Pancreas (tissue), 10 donors: ENCODE measurements at regions not wholly inside any gene's neighbourhood (a gene's known extent, or its start where the extent isn't known, plus 50 kb on each side); places are given as distances from the start of the nearest gene placed in this dataset.

ENCODE experiments used
- ATAC-seq, 4 donors: fragments of 200-7000 bp; cut with Tn5 transposase; one replicate each; pipeline versions ENCODE4 v1.8.0 to v1.9.1; 2020; ENCODE audit warnings: mild to moderate bottlenecking in 4 of 4, moderate library complexity in 4 of 4
- DNase-seq, 6 donors: peaks; one replicate each; pipeline ENCODE4 v3.0.0-alpha.2; 2020
- FAIRE-seq: peaks from 2 replicates; lab custom pipeline; 2012; peaks lifted over from hg19 to GRCh38; lab: Jason Lieb, UNC
- H3K27ac ChIP-seq, 4 donors: fragments of 200-600 bp; sonication (generic); 1 replicate in 3 of 4; 2 replicates in 1 of 4; pipeline versions ENCODE4 v1.5.0 to v1.8.0; 2020
- H3K27me3 ChIP-seq, 4 donors: fragments of 200-600 bp; one replicate each; pipeline ENCODE4 v1.8.0; 2021
- H3K36me3 ChIP-seq, 3 donors: fragments of 200-600 bp; sonication (generic) in 1 of 3; one replicate each; pipeline versions ENCODE4 v1.5.0 to v1.8.0; 2020 to 2021
- H3K4me1 ChIP-seq, 3 donors: fragments of 200-600 bp; one replicate each; pipeline ENCODE4 v1.8.0; 2021
- H3K4me3 ChIP-seq, 4 donors: fragments of 200-600 bp; sonication (generic) in 2 of 4; one replicate each; pipeline versions ENCODE4 v1.5.0 to v1.8.0; 2020 to 2021
- H3K9me3 ChIP-seq, 4 donors: fragments of 200-600 bp; one replicate each; pipeline ENCODE4 v1.8.0; 2021
- WGBS, 2 donors: extraction: QIAGEN DNeasy Blood & Tissue Kit; methylation state at CpG; one replicate each; pipeline ENCODE4 v1.1.7; 2013; 5-methylcytosine and 5-hydroxymethylcytosine counted together
- intact Hi-C, 3 donors: fragments of 100-400 bp; cut with DNase I; formaldehyde crosslinking; loops; one replicate each; pipeline versions ENCODE4 v1.11.1 to v1.14.2; 2022
- TF ChIP-seq, protein P1 (sequence below), 4 donors: fragments of 200-600 bp; sonication (generic) in 3 of 4; IDR thresholded peaks; one replicate each; pipeline versions ENCODE4 v1.5.0 to v1.8.0; 2021; ENCODE audit warnings: antibody characterized with exemption in 4 of 4
- donor health status: healthy with polysubstance abuse.
- donor health status: DM: no; HTN: no; CAD: no; lungs with moderate emphysema.
- donor health status: DM: no; HTN: no; CAD: no.
- donor health status: control.
- donor health status: control.
- donor health status: Bipolar disorder and iron deficiency.
- donor health status: DM: yes; HTN: yes; CAD: no.
- donor health status: DM: no; HTN: no; CAD: no.
- donor health status: DM: no; HTN: no; CAD: no.
- donor health status: DM: yes; HTN: yes; CAD: no.

DNA sequence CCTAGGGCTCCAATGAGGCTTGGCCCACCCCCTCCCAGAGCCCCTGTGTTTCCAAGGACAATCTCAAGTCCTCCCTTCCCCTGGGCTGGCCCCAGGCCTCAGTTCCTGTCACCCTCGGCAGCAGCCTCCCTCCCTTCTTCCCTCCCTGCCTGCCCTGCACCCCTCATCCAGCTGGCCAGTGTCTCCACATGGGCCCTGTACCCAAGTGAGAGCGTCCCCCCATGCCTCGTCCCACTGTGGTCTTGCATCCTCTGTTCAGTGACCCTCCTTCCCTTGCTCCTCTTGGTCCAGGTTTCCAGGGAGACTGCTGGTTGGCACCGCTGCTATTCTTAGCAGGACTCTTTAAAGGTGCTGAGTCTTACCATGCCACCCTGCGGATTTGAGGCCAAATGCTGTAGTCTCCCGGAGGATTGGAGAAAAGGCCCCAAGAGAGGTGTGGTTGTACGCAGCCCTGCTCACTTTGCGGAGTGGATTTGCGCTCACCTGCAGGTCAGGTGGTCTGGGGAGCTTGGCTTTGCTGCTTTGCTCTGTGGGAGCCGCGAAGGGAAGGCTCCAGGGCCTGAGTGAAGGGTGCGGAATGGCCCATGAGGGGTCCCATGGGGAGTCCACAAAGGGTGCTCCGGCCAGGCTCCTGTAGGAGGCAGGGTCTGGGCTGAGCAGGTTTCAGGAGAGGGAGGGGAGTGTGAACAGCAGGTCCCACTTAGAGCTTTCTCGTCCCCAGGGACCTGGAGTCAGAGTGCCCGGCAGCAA lies 519.2 kb downstream of the TCERG1L start:
- no peaks in the 10 kb centered on the region for H3K9me3 ChIP-seq
- no peaks in the 10 kb centered on the region for H3K4me1 ChIP-seq
- DNase-seq, result no peak
- FAIRE-seq, result no peak
- H3K4me3 ChIP-seq, result no peak overlapping the region
- H3K27me3 ChIP-seq, result no peaks in the 10 kb centered on the region
- TF ChIP-seq, protein P1, sequence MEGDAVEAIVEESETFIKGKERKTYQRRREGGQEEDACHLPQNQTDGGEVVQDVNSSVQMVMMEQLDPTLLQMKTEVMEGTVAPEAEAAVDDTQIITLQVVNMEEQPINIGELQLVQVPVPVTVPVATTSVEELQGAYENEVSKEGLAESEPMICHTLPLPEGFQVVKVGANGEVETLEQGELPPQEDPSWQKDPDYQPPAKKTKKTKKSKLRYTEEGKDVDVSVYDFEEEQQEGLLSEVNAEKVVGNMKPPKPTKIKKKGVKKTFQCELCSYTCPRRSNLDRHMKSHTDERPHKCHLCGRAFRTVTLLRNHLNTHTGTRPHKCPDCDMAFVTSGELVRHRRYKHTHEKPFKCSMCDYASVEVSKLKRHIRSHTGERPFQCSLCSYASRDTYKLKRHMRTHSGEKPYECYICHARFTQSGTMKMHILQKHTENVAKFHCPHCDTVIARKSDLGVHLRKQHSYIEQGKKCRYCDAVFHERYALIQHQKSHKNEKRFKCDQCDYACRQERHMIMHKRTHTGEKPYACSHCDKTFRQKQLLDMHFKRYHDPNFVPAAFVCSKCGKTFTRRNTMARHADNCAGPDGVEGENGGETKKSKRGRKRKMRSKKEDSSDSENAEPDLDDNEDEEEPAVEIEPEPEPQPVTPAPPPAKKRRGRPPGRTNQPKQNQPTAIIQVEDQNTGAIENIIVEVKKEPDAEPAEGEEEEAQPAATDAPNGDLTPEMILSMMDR (IDR thresholded peaks at IDR 0.05), result no peak
- no peaks in the 10 kb centered on the region for H3K36me3 ChIP-seq
- ATAC-seq, result no peak
- H3K27ac ChIP-seq, result no peak overlapping the region
- intact Hi-C loops, result no loop called here
- WGBS, 2 donors, result 68 to 87% methylated on average over 15 of the region's 15 CpGs

DNA sequence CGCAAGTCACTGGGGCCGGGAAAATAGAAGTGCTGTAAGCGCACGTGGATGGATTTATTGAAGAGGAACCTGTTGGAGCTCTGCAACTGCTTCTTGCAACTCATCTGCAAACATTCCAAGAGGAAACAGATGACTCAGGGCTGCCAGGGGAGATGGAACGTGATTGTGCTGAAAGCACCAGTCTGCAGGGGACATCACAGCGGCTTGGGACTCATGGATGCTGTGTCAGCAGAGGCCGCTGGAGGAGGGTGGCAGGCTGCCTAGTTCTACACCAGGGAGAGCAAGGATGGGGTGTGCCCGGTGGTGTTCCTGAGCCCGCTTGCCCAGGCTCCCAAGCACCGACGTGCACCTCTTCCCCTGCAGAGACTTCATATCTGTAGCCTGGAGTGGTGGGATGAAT lies 515.7 kb downstream of the TCERG1L start:
- TF ChIP-seq, protein P1 (IDR thresholded peaks at IDR 0.05), result no peak
- Histone ChIP-seq H3K4me1 (no peaks in the 10 kb centered on the region), H3K4me3 (no peak overlapping the region), H3K27me3 (no peaks in the 10 kb centered on the region), H3K36me3 (no peaks in the 10 kb centered on the region), H3K27ac (no peak overlapping the region), H3K9me3 (no peaks in the 10 kb centered on the region)
- intact Hi-C loops, result no loop called here
- ATAC-seq (peak in 1 of 4 donors; percentile 30), DNase-seq (peak in 1 of 6 donors; percentile 40), FAIRE-seq (no peak)
- WGBS, 2 donors, result 57 to 66% methylated on average over 11 of the region's 11 CpGs

DNA sequence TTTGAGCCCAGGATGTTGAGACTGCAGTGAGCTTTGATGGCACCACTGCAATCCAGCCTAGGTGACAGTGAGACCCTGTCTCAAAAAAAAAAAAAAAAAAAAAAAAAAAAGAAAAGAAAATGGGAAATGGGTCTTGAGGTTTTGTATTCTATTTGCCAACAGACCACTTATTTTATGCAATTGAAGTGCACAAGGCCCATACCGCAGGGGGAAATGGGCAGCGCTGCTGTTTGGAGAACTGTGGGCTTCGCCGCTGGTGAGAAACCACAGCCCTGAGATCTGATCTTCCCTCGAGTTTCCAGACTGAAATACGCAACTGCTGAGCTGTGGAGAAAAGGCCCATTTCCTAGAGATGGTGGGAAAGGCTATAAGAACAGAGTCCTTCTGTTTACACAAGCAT lies 512.0 kb downstream of the TCERG1L start:
- peaks cover 0 to 5% (median 0%) of the 10 kb centered on the region in 4 donors for H3K27me3 ChIP-seq
- DNase-seq (peak in 1 of 6 donors; percentile 23), ATAC-seq (no peak), FAIRE-seq (no peak)
- H3K36me3 ChIP-seq, result no peaks in the 10 kb centered on the region
- H3K4me1 ChIP-seq, result no peaks in the 10 kb centered on the region
- no peak overlapping the region for H3K4me3 ChIP-seq
- WGBS, 2 donors, result 77 to 83% methylated on average over 6 of the region's 6 CpGs
- H3K27ac ChIP-seq, result no peak overlapping the region
- TF ChIP-seq, protein P1 (IDR thresholded peaks at IDR 0.05), result no peak
- intact Hi-C loops, result no loop called here
- no peaks in the 10 kb centered on the region for H3K9me3 ChIP-seq

DNA sequence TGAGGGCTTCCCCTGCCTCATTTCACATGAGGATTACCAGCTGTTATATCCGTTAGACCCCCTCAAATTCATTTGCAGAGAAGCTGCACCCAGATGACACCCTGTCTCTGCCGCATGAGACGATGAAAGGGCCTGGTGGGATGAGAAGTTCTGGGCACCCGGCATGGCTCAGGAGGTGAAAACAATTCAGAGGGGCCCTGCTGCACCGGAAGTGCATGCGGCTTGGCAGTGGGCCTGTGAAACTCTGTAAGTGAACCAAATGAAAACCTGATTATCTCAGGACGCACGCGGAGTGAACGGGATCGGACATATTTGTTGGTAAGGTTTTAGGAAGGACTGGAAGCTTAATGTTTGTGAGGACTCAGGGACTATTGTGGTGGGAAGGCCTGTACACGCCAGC lies 511.2 kb downstream of the TCERG1L start:
- Histone ChIP-seq H3K9me3 (no peaks in the 10 kb centered on the region), H3K4me3 (no peak overlapping the region), H3K36me3 (no peaks in the 10 kb centered on the region), H3K4me1 (no peaks in the 10 kb centered on the region), H3K27ac (no peak overlapping the region), H3K27me3 (peaks cover 0 to 5% (median 0%) of the 10 kb centered on the region in 4 donors)
- FAIRE-seq (no peak), DNase-seq (peak in 1 of 6 donors; percentile 19), ATAC-seq (no peak)
- TF ChIP-seq, protein P1 (IDR thresholded peaks at IDR 0.05), result no peak
- intact Hi-C loops, result no loop called here
- WGBS, 2 donors, result 83 to 89% methylated on average over 12 of the region's 12 CpGs

DNA sequence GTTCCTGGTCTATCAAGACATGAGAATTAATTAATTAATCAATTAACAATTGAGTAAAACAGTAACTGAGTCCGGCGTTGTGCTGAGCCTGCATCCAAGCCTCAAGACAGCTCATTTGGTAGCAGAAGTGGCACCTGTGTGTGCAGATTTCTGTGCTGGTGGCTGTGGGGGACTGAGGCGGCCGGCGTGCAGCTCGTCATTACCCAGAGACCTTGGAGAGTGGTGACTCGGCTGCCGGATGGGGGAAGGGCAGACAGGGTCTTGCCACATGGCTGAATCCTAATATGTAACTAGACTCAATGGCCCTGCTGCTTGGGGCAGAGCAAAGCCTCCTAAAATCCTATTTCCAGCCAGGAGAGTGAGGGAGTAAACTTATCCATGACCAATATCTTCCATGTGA lies 510.2 kb downstream of the TCERG1L start:
- WGBS, 2 donors, result 17 to 18% methylated on average over 8 of the region's 8 CpGs
- TF ChIP-seq, protein P1 (IDR thresholded peaks at IDR 0.05), result no peak

More for the DNA sequence above, 510.2 kb downstream of the TCERG1L start:
- Histone ChIP-seq H3K36me3 (no peaks in the 10 kb centered on the region), H3K27me3 (peaks cover 0 to 5% (median 0%) of the 10 kb centered on the region in 4 donors), H3K4me1 (no peaks in the 10 kb centered on the region), H3K27ac (no peak overlapping the region), H3K4me3 (no peak overlapping the region), H3K9me3 (no peaks in the 10 kb centered on the region)
- ATAC-seq (no peak), FAIRE-seq (no peak), DNase-seq (peak in 1 of 6 donors; percentile 6)
- intact Hi-C loops, result no loop called here
